SJCRH30 (cell line): ENCODE measurements at regions not wholly inside any gene's neighbourhood (a gene's known extent, or its start where the extent isn't known, plus 50 kb on each side); places are given as distances from the start of the nearest gene placed in this dataset.

Experiments used
- DNase-seq, 2 experiments: peaks; one replicate each; pipeline ENCODE4 v3.0.0-alpha.2; 2015 to 2020
- H3K27ac ChIP-seq: fragments of 250-450 bp; sonication (Bioruptor Pico); 2 replicates; pipeline ENCODE4 v1.5.1; 2020; ENCODE audit warnings: mild to moderate bottlenecking, moderate library complexity
- H3K27me3 ChIP-seq: fragments of 250-450 bp; sonication (Bioruptor Pico); 2 replicates; pipeline ENCODE4 v1.5.1; 2020; ENCODE audit warnings: mild to moderate bottlenecking, moderate library complexity
- H3K36me3 ChIP-seq: fragments of 250-450 bp; sonication (Bioruptor Pico); 2 replicates; pipeline ENCODE4 v1.5.1; 2020; ENCODE audit warnings: mild to moderate bottlenecking, moderate library complexity
- H3K4me1 ChIP-seq: fragments of 250-450 bp; sonication (Bioruptor Pico); 2 replicates; pipeline ENCODE4 v1.5.1; 2020; ENCODE audit warnings: mild to moderate bottlenecking, moderate library complexity
- H3K4me3 ChIP-seq: fragments of 250-450 bp; sonication (Bioruptor Pico); 2 replicates; pipeline ENCODE4 v1.5.1; 2020; ENCODE audit warnings: mild to moderate bottlenecking, moderate library complexity
- H3K9me3 ChIP-seq: fragments of 250-450 bp; sonication (Bioruptor Pico); replicated peaks from 2 replicates; pipeline ENCODE4 v1.5.1; 2020; ENCODE audit warnings: mild to moderate bottlenecking, moderate library complexity

- no peaks in the 10 kb centered on the region for H3K36me3 ChIP-seq
- H3K27me3 ChIP-seq: no peaks in the 10 kb centered on the region
- H3K4me1 ChIP-seq: no peaks in the 10 kb centered on the region
- H3K9me3 ChIP-seq: no peaks in the 10 kb centered on the region
- no peak overlapping the region for H3K4me3 ChIP-seq
- H3K27ac ChIP-seq: no peak overlapping the region
- no peak for DNase-seq
Measured at GRCh38 chr20:11395581-11395980, 522.1 kb upstream of the BTBD3 start.

GRCh38 chr20:11401988-11402387 is 515.7 kb upstream of the BTBD3 start:
- Histone ChIP-seq H3K27ac (no peak overlapping the region), H3K9me3 (no peaks in the 10 kb centered on the region), H3K4me3 (no peak overlapping the region), H3K36me3 (no peaks in the 10 kb centered on the region), H3K27me3 (no peaks in the 10 kb centered on the region), H3K4me1 (no peaks in the 10 kb centered on the region)
- DNase-seq: no peak

- DNase-seq: no peak
- Histone ChIP-seq H3K27ac (no peak overlapping the region), H3K4me1 (no peaks in the 10 kb centered on the region), H3K27me3 (no peaks in the 10 kb centered on the region), H3K4me3 (no peak overlapping the region), H3K36me3 (no peaks in the 10 kb centered on the region), H3K9me3 (no peaks in the 10 kb centered on the region)
Measured at GRCh38 chr20:11403711-11404110, 514.0 kb upstream of the BTBD3 start.

- Histone ChIP-seq H3K27ac (no peak overlapping the region), H3K4me1 (no peaks in the 10 kb centered on the region), H3K4me3 (no peak overlapping the region), H3K27me3 (no peaks in the 10 kb centered on the region), H3K36me3 (no peaks in the 10 kb centered on the region), H3K9me3 (no peaks in the 10 kb centered on the region)
- no peak for DNase-seq
Measured at GRCh38 chr20:11406877-11407276, 510.8 kb upstream of the BTBD3 start.

- DNase-seq: no peak
- no peaks in the 10 kb centered on the region for H3K36me3 ChIP-seq
- H3K4me1 ChIP-seq: no peaks in the 10 kb centered on the region
- H3K9me3 ChIP-seq: no peaks in the 10 kb centered on the region
- no peak overlapping the region for H3K27ac ChIP-seq
- H3K27me3 ChIP-seq: no peaks in the 10 kb centered on the region
- no peak overlapping the region for H3K4me3 ChIP-seq
Measured at GRCh38 chr20:11409561-11409960, 508.1 kb upstream of the BTBD3 start.

- no peaks in the 10 kb centered on the region for H3K4me1 ChIP-seq
- no peak overlapping the region for H3K27ac ChIP-seq
- H3K36me3 ChIP-seq: no peaks in the 10 kb centered on the region
- peak in 1 of 2 experiments; percentile 5 for DNase-seq
- H3K9me3 ChIP-seq: no peaks in the 10 kb centered on the region
- H3K4me3 ChIP-seq: no peak overlapping the region
- no peaks in the 10 kb centered on the region for H3K27me3 ChIP-seq
Measured at GRCh38 chr20:11411765-11412164, 505.9 kb upstream of the BTBD3 start.

- no peaks in the 10 kb centered on the region for H3K36me3 ChIP-seq
- no peak for DNase-seq
- H3K9me3 ChIP-seq: no peaks in the 10 kb centered on the region
- H3K27me3 ChIP-seq: no peaks in the 10 kb centered on the region
- H3K4me3 ChIP-seq: no peak overlapping the region
- H3K27ac ChIP-seq: no peak overlapping the region
- H3K4me1 ChIP-seq: no peaks in the 10 kb centered on the region
Measured at GRCh38 chr20:11426948-11427347, 490.7 kb upstream of the BTBD3 start.

- Histone ChIP-seq H3K36me3 (no peaks in the 10 kb centered on the region), H3K9me3 (no peaks in the 10 kb centered on the region), H3K27me3 (no peaks in the 10 kb centered on the region), H3K4me1 (no peaks in the 10 kb centered on the region), H3K4me3 (no peak overlapping the region), H3K27ac (no peak overlapping the region)
- no peak for DNase-seq
Measured at GRCh38 chr20:11429168-11429567, 488.5 kb upstream of the BTBD3 start.

- no peaks in the 10 kb centered on the region for H3K4me1 ChIP-seq
- H3K4me3 ChIP-seq: no peak overlapping the region
- no peaks in the 10 kb centered on the region for H3K36me3 ChIP-seq
- no peak overlapping the region for H3K27ac ChIP-seq
- H3K27me3 ChIP-seq: no peaks in the 10 kb centered on the region
- DNase-seq: no peak
- no peaks in the 10 kb centered on the region for H3K9me3 ChIP-seq
Measured at GRCh38 chr20:11429889-11430519, 487.7 kb upstream of the BTBD3 start.

GRCh38 chr20:11430652-11431051 is 487.0 kb upstream of the BTBD3 start:
- DNase-seq: no peak
- Histone ChIP-seq H3K4me1 (no peaks in the 10 kb centered on the region), H3K27me3 (no peaks in the 10 kb centered on the region), H3K36me3 (no peaks in the 10 kb centered on the region), H3K4me3 (no peak overlapping the region), H3K9me3 (no peaks in the 10 kb centered on the region), H3K27ac (no peak overlapping the region)

GRCh38 chr20:11431621-11432020 is 486.1 kb upstream of the BTBD3 start:
- DNase-seq: no peak
- Histone ChIP-seq H3K4me1 (no peaks in the 10 kb centered on the region), H3K9me3 (no peaks in the 10 kb centered on the region), H3K36me3 (no peaks in the 10 kb centered on the region), H3K27me3 (no peaks in the 10 kb centered on the region), H3K4me3 (no peak overlapping the region), H3K27ac (no peak overlapping the region)

- H3K4me3 ChIP-seq: no peak overlapping the region
- no peaks in the 10 kb centered on the region for H3K27me3 ChIP-seq
Measured at GRCh38 chr20:11432407-11432806, 485.3 kb upstream of the BTBD3 start.

GRCh38 chr20:11436113-11436905 is 481.4 kb upstream of the BTBD3 start:
- no peaks in the 10 kb centered on the region for H3K27me3 ChIP-seq
- no peak overlapping the region for H3K27ac ChIP-seq
- H3K4me3 ChIP-seq: no peak overlapping the region
- H3K36me3 ChIP-seq: no peaks in the 10 kb centered on the region
- no peaks in the 10 kb centered on the region for H3K4me1 ChIP-seq
- H3K9me3 ChIP-seq: no peaks in the 10 kb centered on the region
- no peak for DNase-seq

More at GRCh38 chr20:11432407-11432806, 485.3 kb upstream of the BTBD3 start:
- Histone ChIP-seq H3K9me3 (no peaks in the 10 kb centered on the region), H3K4me1 (no peaks in the 10 kb centered on the region), H3K36me3 (no peaks in the 10 kb centered on the region), H3K27ac (no peak overlapping the region)
- DNase-seq: no peak

- no peak for DNase-seq
- Histone ChIP-seq H3K9me3 (no peaks in the 10 kb centered on the region), H3K27ac (no peak overlapping the region), H3K36me3 (no peaks in the 10 kb centered on the region), H3K27me3 (no peaks in the 10 kb centered on the region), H3K4me1 (no peaks in the 10 kb centered on the region), H3K4me3 (no peak overlapping the region)
Measured at GRCh38 chr20:11437090-11437489, 480.6 kb upstream of the BTBD3 start.

GRCh38 chr20:11437611-11438380 is 479.9 kb upstream of the BTBD3 start:
- H3K27me3 ChIP-seq: no peaks in the 10 kb centered on the region
- DNase-seq: no peak
- no peaks in the 10 kb centered on the region for H3K36me3 ChIP-seq
- no peak overlapping the region for H3K27ac ChIP-seq
- no peak overlapping the region for H3K4me3 ChIP-seq
- H3K4me1 ChIP-seq: no peaks in the 10 kb centered on the region
- no peaks in the 10 kb centered on the region for H3K9me3 ChIP-seq
